Fibroblast of mammary gland (primary cell): ENCODE measurements at regions not wholly inside any gene's neighbourhood (a gene's known extent, or its start where the extent isn't known, plus 50 kb on each side); places are given as distances from the start of the nearest gene placed in this dataset.

Source experiments
- DNase-seq: peaks from one replicate; pipeline ENCODE4 v3.0.0-alpha.2; 2010; ENCODE audit warnings: low read depth
- H3K4me3 ChIP-seq: 2 replicates; pipeline ENCODE4 v1.5.1; 2011; ENCODE audit warnings: low read depth, mild to moderate bottlenecking, low read length, moderate library complexity; ENCODE audit not compliant: control insufficient read depth
- TF ChIP-seq, protein P1 (sequence below): conservative IDR thresholded peaks from 2 replicates; pipeline ENCODE4 v1.5.1; 2011; ENCODE audit warnings: low read depth, low read length, inconsistent platforms; ENCODE audit not compliant: control insufficient read depth, insufficient read depth

DNA sequence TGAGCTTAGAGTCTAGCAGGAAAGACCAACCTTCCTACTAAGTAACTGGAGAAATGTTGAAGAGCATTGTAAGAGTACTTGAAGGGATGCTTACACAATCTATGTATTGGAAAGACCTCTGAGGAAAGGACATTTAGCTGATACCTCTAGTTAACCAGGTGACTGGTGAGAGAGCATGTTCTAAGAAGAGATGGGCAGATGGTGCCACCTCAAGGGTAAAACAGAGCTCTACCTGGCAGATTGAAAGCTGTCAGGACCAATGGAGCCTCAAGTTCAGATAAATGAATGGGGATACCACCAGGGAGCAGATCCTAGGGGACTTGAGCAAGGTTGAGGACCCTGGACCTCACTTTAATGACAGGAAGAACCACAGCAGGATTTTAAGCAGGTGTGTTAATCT lies 196.4 kb downstream of the QDPR start:
- TF ChIP-seq, protein P1, sequence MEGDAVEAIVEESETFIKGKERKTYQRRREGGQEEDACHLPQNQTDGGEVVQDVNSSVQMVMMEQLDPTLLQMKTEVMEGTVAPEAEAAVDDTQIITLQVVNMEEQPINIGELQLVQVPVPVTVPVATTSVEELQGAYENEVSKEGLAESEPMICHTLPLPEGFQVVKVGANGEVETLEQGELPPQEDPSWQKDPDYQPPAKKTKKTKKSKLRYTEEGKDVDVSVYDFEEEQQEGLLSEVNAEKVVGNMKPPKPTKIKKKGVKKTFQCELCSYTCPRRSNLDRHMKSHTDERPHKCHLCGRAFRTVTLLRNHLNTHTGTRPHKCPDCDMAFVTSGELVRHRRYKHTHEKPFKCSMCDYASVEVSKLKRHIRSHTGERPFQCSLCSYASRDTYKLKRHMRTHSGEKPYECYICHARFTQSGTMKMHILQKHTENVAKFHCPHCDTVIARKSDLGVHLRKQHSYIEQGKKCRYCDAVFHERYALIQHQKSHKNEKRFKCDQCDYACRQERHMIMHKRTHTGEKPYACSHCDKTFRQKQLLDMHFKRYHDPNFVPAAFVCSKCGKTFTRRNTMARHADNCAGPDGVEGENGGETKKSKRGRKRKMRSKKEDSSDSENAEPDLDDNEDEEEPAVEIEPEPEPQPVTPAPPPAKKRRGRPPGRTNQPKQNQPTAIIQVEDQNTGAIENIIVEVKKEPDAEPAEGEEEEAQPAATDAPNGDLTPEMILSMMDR = no peak
- H3K4me3 ChIP-seq = no peak overlapping the region
- DNase-seq = no peak

GRCh38 chr4:17313194-17313593 lies 198.7 kb downstream of the QDPR start:
- DNase-seq = no peak
- no peak overlapping the region for H3K4me3 ChIP-seq
- TF ChIP-seq, protein P1 = no peak

- TF ChIP-seq, protein P1 = no peak
- no peak overlapping the region for H3K4me3 ChIP-seq
- peak; percentile 57 for DNase-seq
Measured at GRCh38 chr4:17310269-17310652, 201.6 kb downstream of the QDPR start.

DNA sequence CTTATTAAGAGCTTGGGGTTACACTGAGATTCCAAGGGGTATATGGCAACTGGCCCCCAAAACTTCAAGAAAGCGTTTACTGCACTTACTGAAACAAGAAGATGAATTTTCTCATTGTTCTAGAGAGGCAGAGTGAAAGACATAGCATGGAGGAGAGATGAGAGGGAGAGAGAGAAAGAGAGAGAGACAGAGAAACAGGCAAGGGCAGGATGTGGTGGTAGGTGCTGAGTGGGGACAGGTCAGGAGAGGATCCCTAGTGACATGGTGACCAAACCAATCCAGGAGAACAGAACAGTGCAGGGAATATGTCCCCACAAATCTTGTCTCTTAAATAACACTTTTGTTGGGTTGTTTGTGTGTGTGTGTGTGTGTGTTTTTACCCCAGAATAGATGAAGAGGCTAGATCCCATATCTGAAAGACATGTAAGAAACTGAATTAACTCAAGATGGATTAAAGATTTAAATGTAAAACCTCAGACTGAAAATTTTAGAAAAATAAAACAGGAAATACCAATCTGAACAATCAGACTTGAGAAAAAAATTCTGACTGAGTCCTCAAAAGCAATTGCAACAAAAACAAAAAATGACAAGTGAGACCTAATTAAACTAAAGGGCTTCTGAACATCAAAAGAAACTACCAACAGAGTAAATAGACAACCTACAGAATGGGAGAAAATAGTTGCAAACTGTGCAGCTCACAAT lies 202.2 kb downstream of the QDPR start:
- TF ChIP-seq, protein P1 = no peak
- no peak overlapping the region for H3K4me3 ChIP-seq
- DNase-seq = peak; percentile 19

DNA sequence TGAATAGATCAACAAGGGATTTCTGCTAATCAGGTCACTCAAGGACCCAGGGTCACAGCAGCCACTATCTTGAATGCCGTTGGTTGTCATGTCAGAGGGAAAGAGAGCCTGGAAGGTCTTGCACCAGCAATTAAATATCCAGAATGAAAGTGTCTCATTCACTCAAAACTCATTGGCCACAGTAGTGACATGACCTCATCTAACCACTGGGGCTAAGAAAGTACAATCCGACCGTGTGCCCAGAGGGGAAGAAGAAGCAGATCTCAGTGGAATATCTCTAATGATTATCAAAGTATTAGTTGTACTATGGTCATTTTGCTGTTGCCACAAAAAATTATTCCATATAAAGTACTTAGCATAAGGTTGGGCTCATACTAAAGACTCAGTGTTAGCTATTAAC lies 210.0 kb downstream of the QDPR start:
- no peak overlapping the region for H3K4me3 ChIP-seq
- no peak for DNase-seq
- TF ChIP-seq, protein P1 = no peak

GRCh38 chr4:17301266-17301665 lies 210.6 kb downstream of the QDPR start:
- DNase-seq = no peak
- TF ChIP-seq, protein P1 = no peak
- H3K4me3 ChIP-seq = no peak overlapping the region
